Body of pancreas (tissue), 4 donors: ENCODE measurements at regions not wholly inside any gene's neighbourhood (a gene's known extent, or its start where the extent isn't known, plus 50 kb on each side); places are given as distances from the start of the nearest gene placed in this dataset.

Source experiments
- ATAC-seq: fragments of 150-250 bp; one replicate; pipeline ENCODE4 v1.9.1; 2016
- DNase-seq, 4 donors: peaks; one replicate each; pipeline ENCODE4 v3.0.0-alpha.2; 2019
- H3K27ac ChIP-seq, 4 donors: fragments of 200-600 bp; sonication (generic); 1 replicate in 3 of 4; 2 replicates in 1 of 4; pipeline versions ENCODE4 v1.5.1 to v1.6.1; 2016 to 2019; ENCODE audit warnings: mild to moderate bottlenecking in 1 of 4, mixed read lengths in 1 of 4, moderate library complexity in 1 of 4
- H3K27me3 ChIP-seq, 2 donors: fragments of 200-600 bp; sonication (generic); one replicate each; pipeline ENCODE4 v1.6.0; 2016; ENCODE audit warnings: mild to moderate bottlenecking in 1 of 2
- H3K36me3 ChIP-seq, 2 donors: fragments of 200-600 bp; sonication (generic); replicated peaks in 1 of 2; 2 replicates each; pipeline ENCODE4 v1.5.1; 2016; ENCODE audit warnings: low read depth in 2 of 2; ENCODE audit not compliant: insufficient read depth in 1 of 2
- H3K4me1 ChIP-seq: fragments of 200-600 bp; sonication (generic); one replicate; pipeline ENCODE4 v1.6.0; 2016
- H3K4me3 ChIP-seq, 2 donors: fragments of 200-600 bp; sonication (generic); 1 replicate in 1 of 2; 2 replicates in 1 of 2; pipeline ENCODE4 v1.5.1; 2016 to 2019
- H3K9me3 ChIP-seq, 3 donors: fragments of 200-600 bp; sonication (generic); 1 replicate in 2 of 3; 2 replicates in 1 of 3; pipeline ENCODE4 v1.5.1; 2016
- CTCF ChIP-seq, 7 experiments: fragments of 450-650 bp in 4 of 7; fragments of 200-600 bp in 3 of 7; sonication (generic) in 3 of 7; IDR thresholded peaks; one replicate each; pipeline ENCODE4 v1.5.1; 2016 to 2019; ENCODE audit warnings: antibody characterized with exemption in 7 of 7
- POLR2A ChIP-seq, 3 donors: fragments of 450-650 bp; IDR thresholded peaks; one replicate each; pipeline ENCODE4 v1.6.1; 2016; ENCODE audit warnings: antibody characterized with exemption in 3 of 3, mild to moderate bottlenecking in 2 of 3
- WGBS, 2 donors: methylation state at CpG; one replicate each; pipeline ENCODE4 v1.1.5; 2017; 5-methylcytosine and 5-hydroxymethylcytosine counted together
- intact Hi-C: fragments of 100-400 bp; cut with DNase I; formaldehyde crosslinking; loops from one replicate; pipeline ENCODE4 v1.15.1; 2023

GRCh38 chr9:99347568-99347967 is 125.5 kb downstream of the SEC61B start:
- Histone ChIP-seq H3K36me3 (no peaks in the 10 kb centered on the region), H3K27ac (no peak overlapping the region), H3K4me3 (no peak overlapping the region), H3K4me1 (no peaks in the 10 kb centered on the region), H3K9me3 (no peaks in the 10 kb centered on the region), H3K27me3 (no peaks in the 10 kb centered on the region)
- ATAC-seq, result no peak
- intact Hi-C loops, result no loop called here
- WGBS, 2 donors, result 25 to 31% methylated on average over 4 of the region's 4 CpGs
- no peak for DNase-seq
- TF ChIP-seq CTCF (IDR thresholded peaks at IDR 0.05) (no peak), POLR2A (IDR thresholded peaks at IDR 0.05) (no peak)

- no peaks in the 10 kb centered on the region for H3K27me3 ChIP-seq
- H3K9me3 ChIP-seq, result no peaks in the 10 kb centered on the region
- no peak for ATAC-seq
- H3K4me3 ChIP-seq, result no peak overlapping the region
- TF ChIP-seq CTCF (IDR thresholded peaks at IDR 0.05) (no peak), POLR2A (IDR thresholded peaks at IDR 0.05) (no peak)
- no peak for DNase-seq
- intact Hi-C loops, result no loop called here
- H3K36me3 ChIP-seq, result no peaks in the 10 kb centered on the region
- no peaks in the 10 kb centered on the region for H3K4me1 ChIP-seq
- WGBS, 2 donors, result 77 to 92% methylated on average over 2 of the region's 2 CpGs
- H3K27ac ChIP-seq, result no peak overlapping the region
Observed at GRCh38 chr9:99348289-99348688, 126.2 kb downstream of the SEC61B start.

GRCh38 chr9:99349870-99350269 is 127.8 kb downstream of the SEC61B start:
- no peak overlapping the region for H3K27ac ChIP-seq
- 77 to 82% methylated on average over 2 of the region's 2 CpGs for WGBS, 2 donors
- TF ChIP-seq POLR2A (IDR thresholded peaks at IDR 0.05), result no peak
- TF ChIP-seq CTCF (IDR thresholded peaks at IDR 0.05), result no peak
- intact Hi-C loops, result no loop called here
- no peaks in the 10 kb centered on the region for H3K9me3 ChIP-seq
- H3K4me3 ChIP-seq, result no peak overlapping the region
- H3K27me3 ChIP-seq, result no peaks in the 10 kb centered on the region
- no peaks in the 10 kb centered on the region for H3K36me3 ChIP-seq
- ATAC-seq (no peak), DNase-seq (no peak)
- H3K4me1 ChIP-seq, result no peaks in the 10 kb centered on the region

GRCh38 chr9:99350461-99350860 is 128.4 kb downstream of the SEC61B start:
- no peaks in the 10 kb centered on the region for H3K9me3 ChIP-seq
- no peak for ATAC-seq
- no peak for DNase-seq
- H3K36me3 ChIP-seq, result no peaks in the 10 kb centered on the region
- H3K27ac ChIP-seq, result no peak overlapping the region
- no peak for TF ChIP-seq POLR2A (IDR thresholded peaks at IDR 0.05)
- no peak for TF ChIP-seq CTCF (IDR thresholded peaks at IDR 0.05)
- H3K4me3 ChIP-seq, result no peak overlapping the region
- 13 to 20% methylated on average over 1 of the region's 1 CpG for WGBS, 2 donors
- H3K27me3 ChIP-seq, result no peaks in the 10 kb centered on the region
- no peaks in the 10 kb centered on the region for H3K4me1 ChIP-seq
- intact Hi-C loops, result no loop called here

- intact Hi-C loops, result no loop called here
- Histone ChIP-seq H3K4me1 (no peaks in the 10 kb centered on the region), H3K4me3 (no peak overlapping the region), H3K27me3 (no peaks in the 10 kb centered on the region), H3K9me3 (no peaks in the 10 kb centered on the region), H3K27ac (no peak overlapping the region), H3K36me3 (no peaks in the 10 kb centered on the region)
- DNase-seq (no peak), ATAC-seq (no peak)
- 87 to 90% methylated on average over 7 of the region's 7 CpGs for whole genome bisulfite sequencing, 2 donors
- TF ChIP-seq POLR2A (IDR thresholded peaks at IDR 0.05), result no peak
- TF ChIP-seq CTCF (IDR thresholded peaks at IDR 0.05), result no peak
Observed at GRCh38 chr9:99351647-99352046, 129.6 kb downstream of the SEC61B start.
